ENCODE measurements at regions not wholly inside any gene's neighbourhood (a gene's known extent, or its start where the extent isn't known, plus 50 kb on each side); places are given as distances from the start of the nearest gene placed in this dataset.

GRCh38 chr1:221800831-221801230 lies 58.9 kb upstream of the DUSP10 start:
- DNase-seq, result no peak

DNA sequence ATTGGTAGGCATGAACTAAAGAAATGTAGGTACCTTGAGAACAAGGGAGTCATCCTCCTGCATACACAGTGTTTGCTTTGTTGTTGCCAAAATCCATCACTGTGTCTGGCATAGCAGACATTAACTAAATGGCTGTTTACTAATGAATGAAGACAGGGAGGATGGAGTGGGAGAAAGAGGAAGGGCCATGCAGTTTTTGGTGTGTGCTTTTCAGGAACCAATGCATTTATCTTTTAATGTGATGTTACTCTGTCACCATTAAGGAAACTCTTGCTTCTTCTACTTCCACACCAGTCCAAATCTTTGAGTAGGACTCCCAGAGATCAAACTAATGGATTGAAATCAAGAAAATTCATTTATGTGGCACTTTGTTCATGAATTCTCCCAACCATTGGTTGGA lies 55.6 kb upstream of the DUSP10 start:
- no peak for DNase-seq

DNA sequence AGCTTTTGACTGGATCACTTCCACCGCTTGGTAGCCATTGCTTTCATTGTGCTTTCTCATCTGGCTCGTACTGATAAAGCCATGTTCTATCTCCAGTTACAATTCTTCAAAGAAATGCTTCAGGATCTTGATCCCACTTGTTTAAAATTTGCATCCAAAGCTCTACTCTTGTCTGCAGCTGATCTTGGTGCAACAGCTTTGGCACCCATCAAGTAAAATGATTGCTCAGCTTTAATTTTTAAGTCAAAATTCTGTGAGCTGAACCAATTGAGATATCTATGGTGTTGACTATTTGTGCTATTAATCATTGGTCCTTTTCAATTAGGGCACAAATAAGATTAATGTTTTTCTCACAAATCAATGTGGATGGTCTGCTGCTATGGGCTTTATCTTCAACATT lies 54.8 kb upstream of the DUSP10 start:
- no peak for DNase-seq

DNA sequence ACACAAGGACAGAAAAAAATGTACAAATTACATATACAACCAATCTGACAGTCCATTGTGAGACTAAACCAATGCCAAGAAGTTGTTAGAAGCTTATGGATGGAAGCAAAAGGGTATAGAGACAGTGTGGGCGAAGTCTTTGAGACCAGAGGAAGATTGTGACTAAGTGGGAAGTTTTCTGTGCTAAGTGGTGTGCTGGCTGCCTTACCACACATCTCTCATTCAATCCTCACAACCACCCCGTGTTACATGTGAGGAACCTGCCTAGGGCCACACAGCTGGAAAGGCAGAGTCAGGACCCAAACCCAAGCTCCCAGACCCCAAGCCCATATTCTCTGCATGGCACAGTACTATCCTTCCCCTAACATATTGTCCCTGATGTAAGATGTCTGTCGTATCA lies 53.5 kb upstream of the DUSP10 start:
- DNase-seq, result no peak

DNA sequence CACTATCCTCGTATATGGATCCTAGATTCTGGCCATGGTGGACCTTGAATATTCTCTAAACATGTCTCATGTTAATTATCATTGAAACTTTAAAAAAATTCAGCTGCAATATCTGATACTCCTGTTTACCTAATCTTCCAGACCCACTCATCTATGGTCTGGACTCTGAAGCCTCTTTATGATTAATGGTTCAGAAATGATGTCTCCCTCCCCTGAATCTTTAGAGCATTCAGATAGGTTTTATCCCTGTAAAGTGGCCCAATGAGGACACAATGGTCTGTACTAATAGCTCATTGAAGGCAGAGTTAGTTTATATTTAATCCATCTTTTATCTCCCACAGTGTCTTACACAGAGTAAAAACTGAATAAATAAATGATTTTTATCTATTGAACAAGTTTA lies 53.0 kb upstream of the DUSP10 start:
- no peak for DNase-seq

GRCh38 chr1:221794079-221794670 lies 52.3 kb upstream of the DUSP10 start:
- DNase-seq, result no peak

DNA sequence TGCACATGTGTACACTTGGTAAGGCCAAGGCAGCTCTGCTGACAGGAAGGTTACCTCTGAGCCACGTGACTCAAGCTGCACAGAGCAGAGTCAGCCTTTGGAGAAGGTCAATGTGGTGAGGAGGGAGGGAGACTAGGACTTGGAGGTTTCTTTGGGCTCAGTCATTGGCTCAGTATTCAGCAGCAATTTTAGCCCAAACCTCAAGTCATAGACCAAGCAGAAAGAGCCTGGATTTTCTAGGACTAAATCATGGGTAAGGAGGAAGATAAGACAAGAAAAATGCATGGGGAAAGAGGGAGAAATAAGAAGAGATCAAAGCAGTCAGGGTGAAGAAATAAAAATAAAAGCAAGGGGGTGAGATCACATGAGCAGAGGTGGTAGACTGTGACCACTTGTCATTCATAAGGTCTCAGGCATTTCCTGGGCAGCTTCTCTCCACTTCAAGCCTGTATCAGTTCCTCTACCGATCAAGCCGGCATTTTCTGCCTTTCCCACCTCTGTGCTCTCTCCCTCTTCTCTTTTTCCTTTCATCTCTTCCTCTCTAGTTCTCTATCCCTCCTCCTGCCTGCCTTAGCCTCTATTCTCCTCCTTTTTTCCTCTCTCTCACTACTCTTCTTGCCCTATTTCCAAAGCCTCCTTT lies 51.7 kb upstream of the DUSP10 start:
- no peak for DNase-seq

GRCh38 chr1:221791846-221792245 lies 50.0 kb upstream of the DUSP10 start:
- DNase-seq, result no peak
